Heart left ventricle (tissue), 13 donors: ENCODE measurements at regions not wholly inside any gene's neighbourhood (a gene's known extent, or its start where the extent isn't known, plus 50 kb on each side); places are given as distances from the start of the nearest gene placed in this dataset.

Experiments used
- CTCF ChIP-seq, 12 donors: fragments of 200-600 bp; sonication (generic) in 4 of 12; IDR thresholded peaks; one replicate each; pipeline versions ENCODE4 v1.5.0 to v1.8.0; 2018 to 2022; ENCODE audit warnings: antibody characterized with exemption in 12 of 12, mild to moderate bottlenecking in 5 of 12
- POLR2A ChIP-seq, 2 donors: fragments of 450-650 bp; IDR thresholded peaks; one replicate each; pipeline ENCODE4 v1.6.1; 2017; ENCODE audit warnings: antibody characterized with exemption in 2 of 2, mild to moderate bottlenecking in 2 of 2, moderate library complexity in 2 of 2
- donor health status: ischemic (EF 13 %, LVEDD 7.1; RV severe dilation, severe dysfunction).
- donor health status: DM: no; HTN: yes; CAD: no.
- donor health status: DM: no; HTN: no; CAD: no.
- donor health status: ischemic (EF 25% LVEDD 6.9; RV normal size, moderate dysfunction).
- donor health status: ischemic (EF 25% LVEDD 5.7; RV mildly dilated, moderate dysfunction).
- donor health status: ischemic (EF 35%, LVEDD 5.7; RV mildly dilated, moderate dysfunction).
- donor health status: nonischemic (EF 11% LVEDD 7.7; RV severe dilation, severe dysfunction).
- donor health status: DM: yes; HTN: yes; CAD: no.
- donor health status: PGD.
- donor health status: ischemic (EF 29% LVEDD 5.4; RV normal size, mild dysfunction).
- donor health status: nonischemic (EF 23%, LVEDD 6.1; RV moderate dilation, normal function).

GRCh38 chr14:98756749-98757148, 515.2 kb downstream of the BCL11B start:
- TF ChIP-seq CTCF (IDR thresholded peaks at IDR 0.05): no peak
- no peak for TF ChIP-seq POLR2A (IDR thresholded peaks at IDR 0.05)
